ENCODE measurements at regions not wholly inside any gene's neighbourhood (a gene's known extent, or its start where the extent isn't known, plus 50 kb on each side); places are given as distances from the start of the nearest gene placed in this dataset.

- Histone ChIP-seq H3K36me3 (replicated peaks in 1 of 2; ENCODE audit: insufficient read depth in 1 of 2, low read depth in 2 of 2) (no peaks in the 10 kb centered on the region), H3K4me1 (no peaks in the 10 kb centered on the region), H3K4me3 (no peak overlapping the region), H3K27ac (no peak overlapping the region), H3K27me3 (no peaks in the 10 kb centered on the region), H3K9me3 (no peaks in the 10 kb centered on the region)
- TF ChIP-seq CTCF (IDR thresholded peaks at IDR 0.05) (no peak), POLR2A (IDR thresholded peaks at IDR 0.05) (no peak)
- intact Hi-C loops (cut with DNase I), result no loop called here
- ATAC-seq (no peak), DNase-seq (no peak)
Observed at GRCh38 chr14:28936601-28937000, 170.0 kb downstream of the FOXG1 start.

GRCh38 chr14:28941758-28942157 lies 175.2 kb downstream of the FOXG1 start:
- H3K27me3 ChIP-seq, result no peaks in the 10 kb centered on the region
- DNase-seq, result no peak
- H3K4me3 ChIP-seq, result no peak overlapping the region
- no peaks in the 10 kb centered on the region for H3K4me1 ChIP-seq
- no peak for ATAC-seq
- intact Hi-C loops (cut with DNase I), result no loop called here
- H3K36me3 ChIP-seq (replicated peaks in 1 of 2; ENCODE audit: insufficient read depth in 1 of 2, low read depth in 2 of 2), result no peaks in the 10 kb centered on the region
- no peak overlapping the region for H3K27ac ChIP-seq
- H3K9me3 ChIP-seq, result no peaks in the 10 kb centered on the region
- 71 to 91% methylated on average over 1 of the region's 1 CpG for WGBS, 2 donors
- no peak for TF ChIP-seq CTCF (IDR thresholded peaks at IDR 0.05)
- TF ChIP-seq POLR2A (IDR thresholded peaks at IDR 0.05), result no peak

- no peak overlapping the region for H3K27ac ChIP-seq
- no peaks in the 10 kb centered on the region for H3K9me3 ChIP-seq
- no peaks in the 10 kb centered on the region for H3K4me1 ChIP-seq
- DNase-seq (no peak), ATAC-seq (no peak)
- H3K27me3 ChIP-seq, result no peaks in the 10 kb centered on the region
- TF ChIP-seq CTCF (IDR thresholded peaks at IDR 0.05) (no peak), POLR2A (IDR thresholded peaks at IDR 0.05) (no peak)
- intact Hi-C loops (cut with DNase I), result no loop called here
- no peaks in the 10 kb centered on the region for H3K36me3 ChIP-seq (replicated peaks in 1 of 2; ENCODE audit: insufficient read depth in 1 of 2, low read depth in 2 of 2)
- H3K4me3 ChIP-seq, result no peak overlapping the region
- 62 to 68% methylated on average over 2 of the region's 2 CpGs for WGBS, 2 donors
Observed at GRCh38 chr14:28944605-28945004, 178.0 kb downstream of the FOXG1 start.

- no peak for ATAC-seq
- Histone ChIP-seq H3K27me3 (no peaks in the 10 kb centered on the region), H3K27ac (no peak overlapping the region), H3K36me3 (replicated peaks in 1 of 2; ENCODE audit: insufficient read depth in 1 of 2, low read depth in 2 of 2) (no peaks in the 10 kb centered on the region), H3K9me3 (no peaks in the 10 kb centered on the region), H3K4me1 (no peaks in the 10 kb centered on the region), H3K4me3 (no peak overlapping the region)
- intact Hi-C loops (cut with DNase I), result no loop called here
- no peak for TF ChIP-seq CTCF (IDR thresholded peaks at IDR 0.05)
- TF ChIP-seq POLR2A (IDR thresholded peaks at IDR 0.05), result no peak
- no peak for DNase-seq
- 43 to 63% methylated on average over 1 of the region's 1 CpG for WGBS, 2 donors
Observed at GRCh38 chr14:28946267-28946666, 179.7 kb downstream of the FOXG1 start.

- H3K36me3 ChIP-seq (replicated peaks in 1 of 2; ENCODE audit: insufficient read depth in 1 of 2, low read depth in 2 of 2), result no peaks in the 10 kb centered on the region
- 69 to 89% methylated on average over 2 of the region's 2 CpGs for WGBS, 2 donors
- ATAC-seq (no peak), DNase-seq (no peak)
- intact Hi-C loops (cut with DNase I), result no loop called here
- H3K27ac ChIP-seq, result no peak overlapping the region
- H3K27me3 ChIP-seq, result no peaks in the 10 kb centered on the region
- no peak for TF ChIP-seq POLR2A (IDR thresholded peaks at IDR 0.05)
- no peak for TF ChIP-seq CTCF (IDR thresholded peaks at IDR 0.05)
- H3K9me3 ChIP-seq, result no peaks in the 10 kb centered on the region
- H3K4me3 ChIP-seq, result no peak overlapping the region
- peaks cover 6% of the 10 kb centered on the region for H3K4me1 ChIP-seq
Observed at GRCh38 chr14:28949503-28949902, 182.9 kb downstream of the FOXG1 start.
